Stimulated activated CD8-positive, alpha-beta memory T cell treated with anti-CD3 and anti-CD28 coated beads, Interleukin-15, amount 100 ng/mL, for 24 hours (primary cell): ENCODE measurements at regions not wholly inside any gene's neighbourhood (a gene's known extent, or its start where the extent isn't known, plus 50 kb on each side); places are given as distances from the start of the nearest gene placed in this dataset.

ENCODE experiments used
- DNase-seq: peaks from one replicate; pipeline ENCODE4 v3.0.0-alpha.2; 2020; ENCODE audit warnings: low read depth

GRCh38 chr18:39072970-39073369 lies 1507.4 kb upstream of the CELF4 start:
- no peak for DNase-seq

GRCh38 chr18:39062426-39062825 lies 1496.8 kb upstream of the CELF4 start:
- DNase-seq: no peak

- no peak for DNase-seq
Observed at GRCh38 chr18:39058386-39059000, 1492.9 kb upstream of the CELF4 start.

GRCh38 chr18:39057423-39058064 lies 1491.9 kb upstream of the CELF4 start:
- DNase-seq: no peak

GRCh38 chr18:39053571-39053970 lies 1488.0 kb upstream of the CELF4 start:
- DNase-seq: no peak

- no peak for DNase-seq
Observed at GRCh38 chr18:39051013-39051412, 1485.4 kb upstream of the CELF4 start.

- DNase-seq: no peak
Observed at GRCh38 chr18:39039813-39040212, 1474.2 kb upstream of the CELF4 start.

GRCh38 chr18:39037925-39038324 lies 1472.3 kb upstream of the CELF4 start:
- no peak for DNase-seq

GRCh38 chr18:39033312-39033711 lies 1467.7 kb upstream of the CELF4 start:
- DNase-seq: no peak

- no peak for DNase-seq
Observed at GRCh38 chr18:39031647-39032046, 1466.0 kb upstream of the CELF4 start.

GRCh38 chr18:39030124-39030655 lies 1464.6 kb upstream of the CELF4 start:
- no peak for DNase-seq

GRCh38 chr18:39025531-39025930 lies 1459.9 kb upstream of the CELF4 start:
- DNase-seq: no peak

GRCh38 chr18:39019989-39020388 lies 1454.4 kb upstream of the CELF4 start:
- no peak for DNase-seq

GRCh38 chr18:39007031-39007902 lies 1441.7 kb upstream of the CELF4 start:
- no peak for DNase-seq

GRCh38 chr18:38996056-38996455 lies 1430.5 kb upstream of the CELF4 start:
- DNase-seq: no peak

GRCh38 chr18:38993342-38993741 lies 1427.7 kb upstream of the CELF4 start:
- no peak for DNase-seq

- DNase-seq: no peak
Observed at GRCh38 chr18:38984968-38985367, 1419.4 kb upstream of the CELF4 start.

- no peak for DNase-seq
Observed at GRCh38 chr18:38982072-38982471, 1416.5 kb upstream of the CELF4 start.

- DNase-seq: no peak
Observed at GRCh38 chr18:38981389-38981788, 1415.8 kb upstream of the CELF4 start.

- no peak for DNase-seq
Observed at GRCh38 chr18:38980420-38980819, 1414.8 kb upstream of the CELF4 start.

- no peak for DNase-seq
Observed at GRCh38 chr18:38972571-38972970, 1407.0 kb upstream of the CELF4 start.

- DNase-seq: no peak
Observed at GRCh38 chr18:38971881-38972280, 1406.3 kb upstream of the CELF4 start.

GRCh38 chr18:38966841-38967240 lies 1401.2 kb upstream of the CELF4 start:
- DNase-seq: no peak
